WTC11 (cell line): ENCODE measurements at regions not wholly inside any gene's neighbourhood (a gene's known extent, or its start where the extent isn't known, plus 50 kb on each side); places are given as distances from the start of the nearest gene placed in this dataset.

Experiments used
- ATAC-seq: fragments of 200-7000 bp; cut with Tn5 transposase; 2 replicates; pipeline ENCODE4 v1.10.0; 2021; ENCODE audit warnings: mild to moderate bottlenecking, moderate library complexity
- CTCF ChIA-PET: fragments of 300-600 bp; sonication (Branson Sonifier 250); formaldehyde crosslinking; loops from one replicate; lab custom pipeline; 2021; ENCODE audit warnings: antibody characterized with exemption; lab: Charles Lee
- POLR2A ChIA-PET: fragments of 350-600 bp; sonication (Branson Sonifier 250); formaldehyde crosslinking; loops from one replicate; lab custom pipeline; 2021; ENCODE audit warnings: antibody characterized with exemption; lab: Charles Lee
- DNase-seq: peaks from one replicate; pipeline ENCODE4 v3.0.0; 2021; ENCODE audit warnings: low spot score
- H3K27ac Mint-ChIP-seq: 2 replicates; pipeline ENCODE4 v1.8.0; 2021; ENCODE audit warnings: mixed read lengths
- H3K27me3 Mint-ChIP-seq: 2 replicates; pipeline ENCODE4 v1.8.0; 2021; ENCODE audit warnings: low read depth, mild to moderate bottlenecking, moderate library complexity, mixed read lengths
- H3K36me3 Mint-ChIP-seq: 2 replicates; pipeline ENCODE4 v1.8.0; 2021; ENCODE audit warnings: mixed read lengths
- H3K4me1 Mint-ChIP-seq: 2 replicates; pipeline ENCODE4 v1.8.0; 2022; ENCODE audit warnings: mixed read lengths
- H3K4me3 Mint-ChIP-seq: 2 replicates; pipeline ENCODE4 v1.8.0; 2021; ENCODE audit warnings: mild to moderate bottlenecking, moderate library complexity, mixed read lengths
- H3K9me3 Mint-ChIP-seq: 2 replicates; pipeline ENCODE4 v1.8.0; 2021; ENCODE audit warnings: mixed read lengths
- ETV6 ChIP-seq: sonication (generic); formaldehyde crosslinking; IDR thresholded peaks from 2 replicates; pipeline ENCODE4 v1.8.1; 2022; ENCODE audit warnings: mild to moderate bottlenecking, missing genetic modification reagents
- JAZF1 ChIP-seq: fragments of 250-450 bp; sonication (Bioruptor Pico); IDR thresholded peaks from 2 replicates; pipeline ENCODE4 v1.9.0; 2021; ENCODE audit warnings: moderate library complexity, mild to moderate bottlenecking, inconsistent platforms
- KAT7 ChIP-seq: sonication (generic); formaldehyde crosslinking; IDR thresholded peaks from 2 replicates; pipeline ENCODE4 v1.8.1; 2023; ENCODE audit warnings: missing genetic modification reagents, mild to moderate bottlenecking, borderline replicate concordance
- MYBL2 ChIP-seq: sonication (generic); formaldehyde crosslinking; IDR thresholded peaks from 2 replicates; pipeline ENCODE4 v1.8.1; 2023; ENCODE audit warnings: mild to moderate bottlenecking, moderate library complexity, missing genetic modification reagents
- NFATC4 ChIP-seq: fragments of 250-450 bp; sonication (Bioruptor Pico); IDR thresholded peaks from 2 replicates; pipeline ENCODE4 v1.9.0; 2021; ENCODE audit warnings: mild to moderate bottlenecking
- NFYB ChIP-seq: sonication (generic); formaldehyde crosslinking; conservative IDR thresholded peaks from 2 replicates; pipeline ENCODE4 v1.8.0; 2022; ENCODE audit warnings: low read depth, missing genetic modification reagents
- PRRX2 ChIP-seq: fragments of 250-450 bp; sonication (Bioruptor Pico); IDR thresholded peaks from 2 replicates; pipeline ENCODE4 v1.8.0; 2021; ENCODE audit warnings: mild to moderate bottlenecking
- RELA ChIP-seq: sonication (generic); formaldehyde crosslinking; IDR thresholded peaks from 2 replicates; pipeline ENCODE4 v1.8.1; 2022; ENCODE audit warnings: missing genetic modification reagents, mild to moderate bottlenecking, borderline replicate concordance
- RORB ChIP-seq: fragments of 250-450 bp; sonication (Bioruptor Pico); IDR thresholded peaks from 2 replicates; pipeline ENCODE4 v1.9.0; 2021; ENCODE audit warnings: mild to moderate bottlenecking
- SMAD4 ChIP-seq: sonication (generic); formaldehyde crosslinking; IDR thresholded peaks from 2 replicates; pipeline ENCODE4 v1.8.0; 2022; ENCODE audit warnings: mild to moderate bottlenecking, missing genetic modification reagents
- TCF7 ChIP-seq: sonication (generic); formaldehyde crosslinking; IDR thresholded peaks from 2 replicates; pipeline ENCODE4 v1.8.0; 2022; ENCODE audit warnings: mild to moderate bottlenecking, low read depth, missing genetic modification reagents, moderate library complexity
- TP53 ChIP-seq: sonication (generic); formaldehyde crosslinking; IDR thresholded peaks from 2 replicates; pipeline ENCODE4 v1.8.1; 2023; ENCODE audit warnings: mild to moderate bottlenecking, missing genetic modification reagents
- ZBTB21 ChIP-seq: sonication (generic); formaldehyde crosslinking; IDR thresholded peaks from 2 replicates; pipeline ENCODE4 v1.8.1; 2023; ENCODE audit warnings: mild to moderate bottlenecking, missing genetic modification reagents, borderline replicate concordance
- ZNF138 ChIP-seq: sonication (generic); formaldehyde crosslinking; conservative IDR thresholded peaks from 2 replicates; pipeline ENCODE4 v1.8.1; 2022; ENCODE audit warnings: mild to moderate bottlenecking, moderate library complexity, missing genetic modification reagents
- ZNF671 ChIP-seq: fragments of 250-450 bp; sonication (Bioruptor Pico); IDR thresholded peaks from 2 replicates; pipeline ENCODE4 v1.8.0; 2021; ENCODE audit warnings: mild to moderate bottlenecking
- TF ChIP-seq, protein P1 (sequence below): fragments of 250-450 bp; sonication (Bioruptor Pico); IDR thresholded peaks from 2 replicates; pipeline ENCODE4 v1.9.0; 2021; ENCODE audit warnings: mild to moderate bottlenecking, borderline replicate concordance
- TF ChIP-seq, protein P2 (sequence below): sonication (generic); formaldehyde crosslinking; IDR thresholded peaks from 2 replicates; pipeline ENCODE4 v1.8.1; 2023; ENCODE audit warnings: mild to moderate bottlenecking, missing genetic modification reagents, moderate library complexity
- TF ChIP-seq, protein P3 (sequence below): sonication (generic); formaldehyde crosslinking; IDR thresholded peaks from 2 replicates; pipeline ENCODE4 v1.8.0; 2022; ENCODE audit warnings: missing genetic modification reagents
- TF ChIP-seq, protein P4 (sequence below): sonication (generic); formaldehyde crosslinking; IDR thresholded peaks from 2 replicates; pipeline ENCODE4 v1.8.1; 2022; ENCODE audit warnings: mild to moderate bottlenecking, missing genetic modification reagents, moderate library complexity, borderline replicate concordance
- TF ChIP-seq, protein P5 (sequence below): sonication (generic); formaldehyde crosslinking; IDR thresholded peaks from 2 replicates; pipeline ENCODE4 v1.8.1; 2022; ENCODE audit warnings: low read depth, mild to moderate bottlenecking, moderate library complexity, missing genetic modification reagents, borderline replicate concordance

DNA sequence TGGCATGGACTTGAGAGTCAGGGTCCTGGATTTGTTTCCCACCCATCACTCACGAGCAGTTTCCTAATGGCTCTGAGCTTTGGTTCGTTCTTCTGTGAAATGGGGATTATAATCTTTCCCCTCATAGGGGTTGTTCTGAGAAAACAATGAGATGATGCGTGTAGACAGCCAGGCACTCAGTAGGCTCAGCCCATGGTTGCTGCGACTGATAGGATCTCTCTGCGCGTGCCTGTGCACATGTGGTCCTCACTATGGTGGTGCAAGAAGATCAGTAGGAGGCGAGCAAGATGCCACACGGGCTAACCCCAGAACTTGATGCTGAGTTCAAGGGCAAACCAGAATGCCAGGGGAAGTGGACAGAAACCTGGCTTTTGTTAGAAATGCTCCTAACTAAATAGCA is 153.5 kb upstream of the KCNG1 start:
- no peak overlapping the region for H3K27ac Mint-ChIP-seq
- POLR2A ChIA-PET = no interaction called here
- H3K27me3 Mint-ChIP-seq = peaks cover 21% of the 10 kb centered on the region
- TF ChIP-seq ETV6 (no peak), TCF7 (CRISPR knock-in tag) (no peak), JAZF1 (CRISPR knock-in tag) (no peak), RORB (no peak), ZNF138 (CRISPR knock-in tag) (no peak), ZNF671 (CRISPR knock-in tag) (no peak), NFATC4 (CRISPR knock-in tag) (no peak), RELA (CRISPR knock-in tag) (no peak), ZBTB21 (CRISPR knock-in tag) (no peak), SMAD4 (CRISPR knock-in tag) (no peak)
- TF ChIP-seq, protein P1, sequence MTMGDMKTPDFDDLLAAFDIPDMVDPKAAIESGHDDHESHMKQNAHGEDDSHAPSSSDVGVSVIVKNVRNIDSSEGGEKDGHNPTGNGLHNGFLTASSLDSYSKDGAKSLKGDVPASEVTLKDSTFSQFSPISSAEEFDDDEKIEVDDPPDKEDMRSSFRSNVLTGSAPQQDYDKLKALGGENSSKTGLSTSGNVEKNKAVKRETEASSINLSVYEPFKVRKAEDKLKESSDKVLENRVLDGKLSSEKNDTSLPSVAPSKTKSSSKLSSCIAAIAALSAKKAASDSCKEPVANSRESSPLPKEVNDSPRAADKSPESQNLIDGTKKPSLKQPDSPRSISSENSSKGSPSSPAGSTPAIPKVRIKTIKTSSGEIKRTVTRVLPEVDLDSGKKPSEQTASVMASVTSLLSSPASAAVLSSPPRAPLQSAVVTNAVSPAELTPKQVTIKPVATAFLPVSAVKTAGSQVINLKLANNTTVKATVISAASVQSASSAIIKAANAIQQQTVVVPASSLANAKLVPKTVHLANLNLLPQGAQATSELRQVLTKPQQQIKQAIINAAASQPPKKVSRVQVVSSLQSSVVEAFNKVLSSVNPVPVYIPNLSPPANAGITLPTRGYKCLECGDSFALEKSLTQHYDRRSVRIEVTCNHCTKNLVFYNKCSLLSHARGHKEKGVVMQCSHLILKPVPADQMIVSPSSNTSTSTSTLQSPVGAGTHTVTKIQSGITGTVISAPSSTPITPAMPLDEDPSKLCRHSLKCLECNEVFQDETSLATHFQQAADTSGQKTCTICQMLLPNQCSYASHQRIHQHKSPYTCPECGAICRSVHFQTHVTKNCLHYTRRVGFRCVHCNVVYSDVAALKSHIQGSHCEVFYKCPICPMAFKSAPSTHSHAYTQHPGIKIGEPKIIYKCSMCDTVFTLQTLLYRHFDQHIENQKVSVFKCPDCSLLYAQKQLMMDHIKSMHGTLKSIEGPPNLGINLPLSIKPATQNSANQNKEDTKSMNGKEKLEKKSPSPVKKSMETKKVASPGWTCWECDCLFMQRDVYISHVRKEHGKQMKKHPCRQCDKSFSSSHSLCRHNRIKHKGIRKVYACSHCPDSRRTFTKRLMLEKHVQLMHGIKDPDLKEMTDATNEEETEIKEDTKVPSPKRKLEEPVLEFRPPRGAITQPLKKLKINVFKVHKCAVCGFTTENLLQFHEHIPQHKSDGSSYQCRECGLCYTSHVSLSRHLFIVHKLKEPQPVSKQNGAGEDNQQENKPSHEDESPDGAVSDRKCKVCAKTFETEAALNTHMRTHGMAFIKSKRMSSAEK = no peak
- TF ChIP-seq, protein P2, sequence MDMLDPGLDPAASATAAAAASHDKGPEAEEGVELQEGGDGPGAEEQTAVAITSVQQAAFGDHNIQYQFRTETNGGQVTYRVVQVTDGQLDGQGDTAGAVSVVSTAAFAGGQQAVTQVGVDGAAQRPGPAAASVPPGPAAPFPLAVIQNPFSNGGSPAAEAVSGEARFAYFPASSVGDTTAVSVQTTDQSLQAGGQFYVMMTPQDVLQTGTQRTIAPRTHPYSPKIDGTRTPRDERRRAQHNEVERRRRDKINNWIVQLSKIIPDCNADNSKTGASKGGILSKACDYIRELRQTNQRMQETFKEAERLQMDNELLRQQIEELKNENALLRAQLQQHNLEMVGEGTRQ (CRISPR knock-in tag) = no peak
- TF ChIP-seq, protein P3, sequence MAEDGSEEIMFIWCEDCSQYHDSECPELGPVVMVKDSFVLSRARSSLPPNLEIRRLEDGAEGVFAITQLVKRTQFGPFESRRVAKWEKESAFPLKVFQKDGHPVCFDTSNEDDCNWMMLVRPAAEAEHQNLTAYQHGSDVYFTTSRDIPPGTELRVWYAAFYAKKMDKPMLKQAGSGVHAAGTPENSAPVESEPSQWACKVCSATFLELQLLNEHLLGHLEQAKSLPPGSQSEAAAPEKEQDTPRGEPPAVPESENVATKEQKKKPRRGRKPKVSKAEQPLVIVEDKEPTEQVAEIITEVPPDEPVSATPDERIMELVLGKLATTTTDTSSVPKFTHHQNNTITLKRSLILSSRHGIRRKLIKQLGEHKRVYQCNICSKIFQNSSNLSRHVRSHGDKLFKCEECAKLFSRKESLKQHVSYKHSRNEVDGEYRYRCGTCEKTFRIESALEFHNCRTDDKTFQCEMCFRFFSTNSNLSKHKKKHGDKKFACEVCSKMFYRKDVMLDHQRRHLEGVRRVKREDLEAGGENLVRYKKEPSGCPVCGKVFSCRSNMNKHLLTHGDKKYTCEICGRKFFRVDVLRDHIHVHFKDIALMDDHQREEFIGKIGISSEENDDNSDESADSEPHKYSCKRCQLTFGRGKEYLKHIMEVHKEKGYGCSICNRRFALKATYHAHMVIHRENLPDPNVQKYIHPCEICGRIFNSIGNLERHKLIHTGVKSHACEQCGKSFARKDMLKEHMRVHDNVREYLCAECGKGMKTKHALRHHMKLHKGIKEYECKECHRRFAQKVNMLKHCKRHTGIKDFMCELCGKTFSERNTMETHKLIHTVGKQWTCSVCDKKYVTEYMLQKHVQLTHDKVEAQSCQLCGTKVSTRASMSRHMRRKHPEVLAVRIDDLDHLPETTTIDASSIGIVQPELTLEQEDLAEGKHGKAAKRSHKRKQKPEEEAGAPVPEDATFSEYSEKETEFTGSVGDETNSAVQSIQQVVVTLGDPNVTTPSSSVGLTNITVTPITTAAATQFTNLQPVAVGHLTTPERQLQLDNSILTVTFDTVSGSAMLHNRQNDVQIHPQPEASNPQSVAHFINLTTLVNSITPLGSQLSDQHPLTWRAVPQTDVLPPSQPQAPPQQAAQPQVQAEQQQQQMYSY (CRISPR knock-in tag) = no peak
- CTCF ChIA-PET = interaction anchor here (1.0 to 1.3 kb wide), 2 partner anchors 149 to 161 kb away, joined by 3 to 4 read pairs; no protein-coding TSS in a partner anchor
- peaks cover 7% of the 10 kb centered on the region for H3K9me3 Mint-ChIP-seq
- no peak overlapping the region for H3K4me3 Mint-ChIP-seq
- no peak for ATAC-seq
- no peaks in the 10 kb centered on the region for H3K4me1 Mint-ChIP-seq
- DNase-seq = no peak
- no peaks in the 10 kb centered on the region for H3K36me3 Mint-ChIP-seq

DNA sequence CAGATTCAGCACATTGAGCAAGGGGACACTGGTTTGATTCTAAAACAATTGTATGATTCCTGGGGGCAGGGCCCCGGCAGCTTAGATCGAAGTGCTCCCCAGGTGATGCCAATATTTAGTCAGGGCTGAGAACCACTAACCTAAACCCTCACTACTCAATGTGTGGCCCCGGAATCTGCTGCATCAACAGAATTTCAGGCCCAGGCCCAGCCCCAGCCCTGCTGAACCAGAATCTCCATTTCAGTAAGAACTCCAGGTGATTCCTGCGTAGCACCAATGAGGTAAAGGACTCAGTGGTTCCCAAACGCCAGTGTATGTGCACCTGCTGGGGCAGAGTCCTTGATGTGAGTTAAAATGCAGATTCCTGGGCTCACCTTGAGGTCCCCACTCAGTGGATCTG is 152.8 kb upstream of the KCNG1 start:
- Mint-ChIP-seq H3K36me3 (no peaks in the 10 kb centered on the region), H3K4me1 (no peaks in the 10 kb centered on the region), H3K27me3 (peaks cover 28% of the 10 kb centered on the region), H3K4me3 (no peak overlapping the region), H3K9me3 (peaks cover 7% of the 10 kb centered on the region), H3K27ac (no peak overlapping the region)
- POLR2A ChIA-PET = no interaction called here
- no peak for ATAC-seq
- no peak for DNase-seq
- TF ChIP-seq KAT7 (no peak), MYBL2 (no peak), NFYB (no peak), TP53 (no peak), ZNF138 (CRISPR knock-in tag) (no peak), PRRX2 (no peak)
- TF ChIP-seq, protein P4, sequence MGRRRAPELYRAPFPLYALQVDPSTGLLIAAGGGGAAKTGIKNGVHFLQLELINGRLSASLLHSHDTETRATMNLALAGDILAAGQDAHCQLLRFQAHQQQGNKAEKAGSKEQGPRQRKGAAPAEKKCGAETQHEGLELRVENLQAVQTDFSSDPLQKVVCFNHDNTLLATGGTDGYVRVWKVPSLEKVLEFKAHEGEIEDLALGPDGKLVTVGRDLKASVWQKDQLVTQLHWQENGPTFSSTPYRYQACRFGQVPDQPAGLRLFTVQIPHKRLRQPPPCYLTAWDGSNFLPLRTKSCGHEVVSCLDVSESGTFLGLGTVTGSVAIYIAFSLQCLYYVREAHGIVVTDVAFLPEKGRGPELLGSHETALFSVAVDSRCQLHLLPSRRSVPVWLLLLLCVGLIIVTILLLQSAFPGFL (CRISPR knock-in tag) = no peak
- TF ChIP-seq, protein P5, sequence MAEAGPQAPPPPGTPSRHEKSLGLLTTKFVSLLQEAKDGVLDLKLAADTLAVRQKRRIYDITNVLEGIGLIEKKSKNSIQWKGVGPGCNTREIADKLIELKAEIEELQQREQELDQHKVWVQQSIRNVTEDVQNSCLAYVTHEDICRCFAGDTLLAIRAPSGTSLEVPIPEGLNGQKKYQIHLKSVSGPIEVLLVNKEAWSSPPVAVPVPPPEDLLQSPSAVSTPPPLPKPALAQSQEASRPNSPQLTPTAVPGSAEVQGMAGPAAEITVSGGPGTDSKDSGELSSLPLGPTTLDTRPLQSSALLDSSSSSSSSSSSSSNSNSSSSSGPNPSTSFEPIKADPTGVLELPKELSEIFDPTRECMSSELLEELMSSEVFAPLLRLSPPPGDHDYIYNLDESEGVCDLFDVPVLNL (CRISPR knock-in tag) = no peak
- TF ChIP-seq, protein P1 = no peak
- CTCF ChIA-PET = interaction anchor here (0.7 kb wide), 1 partner anchor 188 kb away, joined by 3 read pairs; no protein-coding TSS in a partner anchor
